ENCODE measurements at regions not wholly inside any gene's neighbourhood (a gene's known extent, or its start where the extent isn't known, plus 50 kb on each side); places are given as distances from the start of the nearest gene placed in this dataset.

- Histone ChIP-seq H3K4me2 (ENCODE audit: insufficient read depth, insufficient read length, low read length) (no peak overlapping the region), H2BK120ac (ENCODE audit: low read depth, low read length, poor library complexity, severe bottlenecking) (no peak overlapping the region), H3K79me1 (ENCODE audit: insufficient read depth, low read depth, low read length, poor library complexity, severe bottlenecking) (no peaks in the 10 kb centered on the region), H2BK15ac (ENCODE audit: low read depth, low read length) (no peak overlapping the region), H2BK12ac (ENCODE audit: insufficient read length, low read depth, low read length) (no peak overlapping the region), H2AK5ac (ENCODE audit: insufficient read length, low read length) (no peak overlapping the region), H3K9me3 (ENCODE audit: control insufficient read depth, low read depth, low read length) (no peaks in the 10 kb centered on the region), H3K4me1 (ENCODE audit: insufficient read depth, low read length) (no peaks in the 10 kb centered on the region), H3K56ac (ENCODE audit: insufficient read length, low read depth, low read length) (no peak overlapping the region), H4K8ac (replicated peaks; ENCODE audit: insufficient read length, low read depth, low read length) (no peak overlapping the region), H3K23ac (ENCODE audit: insufficient read length, low read depth, low read length) (no peak overlapping the region), H3K18ac (ENCODE audit: insufficient read length, low read depth, low read length) (no peak overlapping the region), H3K9ac (ENCODE audit: extremely low read depth, insufficient read length, low read length) (no peak overlapping the region), H2BK20ac (ENCODE audit: low read depth, low read length, poor library complexity, severe bottlenecking) (no peak overlapping the region), H3K23me2 (ENCODE audit: insufficient read length, low read depth, low read length, poor library complexity, severe bottlenecking) (no peaks in the 10 kb centered on the region), H3T11ph (ENCODE audit: low read length) (no peak overlapping the region), H4K5ac (ENCODE audit: insufficient read length, low read depth, low read length) (no peak overlapping the region), H3K14ac (ENCODE audit: insufficient read depth, low read length) (no peak overlapping the region), H3K79me2 (ENCODE audit: insufficient read depth, low read length) (no peaks in the 10 kb centered on the region), H3K27ac (ENCODE audit: insufficient read length, low read depth, low read length) (no peak overlapping the region), H4K20me1 (ENCODE audit: control insufficient read depth, insufficient read depth, insufficient read length) (no peaks in the 10 kb centered on the region), H2AFZ (ENCODE audit: low read length) (no peak overlapping the region), H2BK5ac (ENCODE audit: insufficient read length, low read length) (no peak overlapping the region), H3K27me3 (ENCODE audit: insufficient read depth, low read length) (no peaks in the 10 kb centered on the region), H4K91ac (ENCODE audit: insufficient read length, low read depth, low read length) (no peak overlapping the region), H3K4ac (ENCODE audit: low read depth, low read length) (no peak overlapping the region)
- no peak for TF ChIP-seq CTCF (conservative IDR thresholded peaks at IDR 0.05)
- Mint-ChIP-seq H3K27ac (no peak overlapping the region; a peak in 1 of 7 replicates), H3K4me1 (no peaks in the 10 kb centered on the region), H3K4me3 (no peak overlapping the region), H3K9me3 (no peaks in the 10 kb centered on the region; a peak in 1 of 5 replicates), H3K27me3 (ENCODE audit: low read depth) (no peaks in the 10 kb centered on the region), H3K36me3 (ENCODE audit: insufficient read depth in 1 of 3, low read depth in 3 of 3) (no peaks in the 10 kb centered on the region)
- no CpG with 5 or more reads among the region's 3 CpGs for WGBS (ENCODE audit: extremely low coverage, insufficient read length, low lambda C conversion rate)
- DNase-seq = no peak
Observed at GRCh38 chr10:109324721-109325120, 598.6 kb downstream of the XPNPEP1 start.

All from H9 (cell line).